Ascending aorta (tissue), 2 donors: ENCODE measurements at regions not wholly inside any gene's neighbourhood (a gene's known extent, or its start where the extent isn't known, plus 50 kb on each side); places are given as distances from the start of the nearest gene placed in this dataset.

Source experiments
- DNase-seq, 2 donors: peaks; one replicate each; pipeline ENCODE4 v3.0.0-alpha.2; 2019; ENCODE audit warnings: low spot score in 2 of 2
- H3K27ac ChIP-seq, 2 donors: fragments of 200-600 bp; sonication (generic); one replicate each; pipeline ENCODE4 v1.5.1; 2016 to 2017; ENCODE audit warnings: mild to moderate bottlenecking in 1 of 2
- H3K27me3 ChIP-seq: fragments of 200-600 bp; sonication (generic); one replicate; pipeline ENCODE4 v1.5.1; 2017
- H3K36me3 ChIP-seq, 2 donors: fragments of 200-600 bp; sonication (generic); one replicate each; pipeline ENCODE4 v1.5.1; 2016
- H3K4me1 ChIP-seq, 2 donors: fragments of 200-600 bp; sonication (generic); one replicate each; pipeline ENCODE4 v1.5.1; 2016 to 2017; ENCODE audit warnings: mild to moderate bottlenecking in 1 of 2
- H3K4me3 ChIP-seq, 2 donors: fragments of 200-600 bp; sonication (generic); one replicate each; pipeline ENCODE4 v1.5.1; 2016 to 2017; ENCODE audit warnings: mild to moderate bottlenecking in 1 of 2
- H3K9me3 ChIP-seq, 2 donors: fragments of 200-600 bp; sonication (generic); one replicate each; pipeline ENCODE4 v1.5.1; 2016
- CTCF ChIP-seq, 3 experiments: fragments of 200-600 bp in 2 of 3; fragments of 450-650 bp in 1 of 3; sonication (generic) in 2 of 3; IDR thresholded peaks; one replicate each; pipeline ENCODE4 v1.5.1; 2016 to 2019; ENCODE audit warnings: antibody characterized with exemption in 3 of 3, mild to moderate bottlenecking in 1 of 3, moderate library complexity in 1 of 3
- intact Hi-C: fragments of 100-400 bp; cut with DNase I; formaldehyde crosslinking; loops from one replicate; pipeline ENCODE4 v1.15.1; 2023

GRCh38 chr3:124461126-124461525, 269.1 kb upstream of the UMPS start:
- Histone ChIP-seq H3K9me3 (no peaks in the 10 kb centered on the region), H3K27me3 (no peaks in the 10 kb centered on the region), H3K27ac (peak overlapping the region in 1 of 2 donors; percentile 17), H3K4me1 (no peaks in the 10 kb centered on the region), H3K4me3 (no peak overlapping the region), H3K36me3 (peaks cover 33 to 57% of the 10 kb centered on the region in 2 donors)
- TF ChIP-seq CTCF (IDR thresholded peaks at IDR 0.05), result no peak
- intact Hi-C loops, result no loop called here
- DNase-seq, result no peak

GRCh38 chr3:124461838-124462632, 268.2 kb upstream of the UMPS start:
- intact Hi-C loops, result no loop called here
- Histone ChIP-seq H3K27ac (peak overlapping the region; percentile 17 to 19), H3K9me3 (no peaks in the 10 kb centered on the region)

GRCh38 chr3:124463234-124463633, 267.0 kb upstream of the UMPS start:
- Histone ChIP-seq H3K36me3 (peaks cover 18 to 43% of the 10 kb centered on the region in 2 donors), H3K4me1 (peaks cover 0 to 2% of the 10 kb centered on the region in 2 donors), H3K9me3 (no peaks in the 10 kb centered on the region), H3K27ac (no peak overlapping the region), H3K27me3 (no peaks in the 10 kb centered on the region), H3K4me3 (no peak overlapping the region)
- DNase-seq, result no peak
- TF ChIP-seq CTCF (IDR thresholded peaks at IDR 0.05), result no peak
- intact Hi-C loops, result no loop called here

More at GRCh38 chr3:124461838-124462632, 268.2 kb upstream of the UMPS start:
- TF ChIP-seq CTCF (IDR thresholded peaks at IDR 0.05), result no peak
- no peak overlapping the region for H3K4me3 ChIP-seq
- H3K36me3 ChIP-seq, result peaks cover 27 to 49% of the 10 kb centered on the region in 2 donors
- no peaks in the 10 kb centered on the region for H3K27me3 ChIP-seq
- no peak for DNase-seq
- no peaks in the 10 kb centered on the region for H3K4me1 ChIP-seq

GRCh38 chr3:124467980-124468902, 262.0 kb upstream of the UMPS start:
- intact Hi-C loops, result loop anchor here (1.0 to 5.0 kb wide), 3 partner anchors 117 to 452 kb away; no protein-coding TSS in a partner anchor

More at GRCh38 chr3:124467980-124468902, 262.0 kb upstream of the UMPS start:
- peak; percentile 86 to 94 (median 93) for TF ChIP-seq CTCF (IDR thresholded peaks at IDR 0.05)
- Histone ChIP-seq H3K36me3 (peaks cover 22 to 36% of the 10 kb centered on the region in 2 donors), H3K9me3 (no peaks in the 10 kb centered on the region), H3K27ac (peak overlapping the region in 1 of 2 donors; percentile 62), H3K4me3 (no peak overlapping the region), H3K27me3 (no peaks in the 10 kb centered on the region), H3K4me1 (peaks cover 0 to 2% of the 10 kb centered on the region in 2 donors)
- no peak for DNase-seq
